GM21447 (cell line): ENCODE measurements at regions not wholly inside any gene's neighbourhood (a gene's known extent, or its start where the extent isn't known, plus 50 kb on each side); places are given as distances from the start of the nearest gene placed in this dataset.
"Not testable (repeated sequence)": the region's sequence is repeated elsewhere in the genome, so short reads cannot be mapped to it uniquely, and the experiment has no call there.

Experiments
- ATAC-seq: cut with Tn5 transposase; IDR thresholded peaks from one replicate; pipeline ENCODE4 v1.9.1; 2021; ENCODE audit not compliant: unreplicated experiment

- no peak for ATAC-seq
Observed at GRCh38 chr15:21262851-21263425, 177.4 kb downstream of the POTEB3 start.

GRCh38 chr15:21261965-21262850 is 178.1 kb downstream of the POTEB3 start:
- no peak for ATAC-seq

- no peak for ATAC-seq
Observed at GRCh38 chr15:21261396-21261964, 178.8 kb downstream of the POTEB3 start.

- ATAC-seq: no peak
Observed at GRCh38 chr15:21260966-21261395, 179.3 kb downstream of the POTEB3 start.

GRCh38 chr15:21258635-21259034 is 181.7 kb downstream of the POTEB3 start:
- ATAC-seq: not testable (repeated sequence)

- ATAC-seq: not testable (repeated sequence)
Observed at GRCh38 chr15:21249508-21250019, 190.7 kb downstream of the POTEB3 start.
